CD4-positive, alpha-beta memory T cell (primary cell): ENCODE measurements at regions not wholly inside any gene's neighbourhood (a gene's known extent, or its start where the extent isn't known, plus 50 kb on each side); places are given as distances from the start of the nearest gene placed in this dataset.
A peak's percentile ranks its signal among the peaks of the same experiment; 100 is the strongest.

Experiments
- CTCF ChIA-PET: fragments of 350-600 bp; sonication (Branson Sonifier 250); formaldehyde crosslinking; loops from one replicate; lab custom pipeline; 2021; ENCODE audit warnings: inconsistent platforms; ENCODE audit not compliant: partially characterized antibody; lab: Charles Lee
- POLR2A ChIA-PET: fragments of 350-600 bp; sonication (Branson Sonifier 250); formaldehyde crosslinking; loops from one replicate; lab custom pipeline; 2021; ENCODE audit not compliant: partially characterized antibody; lab: Charles Lee
- DNase-seq, 5 donors: peaks; one replicate each; pipeline versions ENCODE4 v3.0.0 to v3.0.0-alpha.2; 2020 to 2022; ENCODE audit warnings: mixed read lengths in 1 of 5
- H3K27ac ChIP-seq: one replicate; pipeline ENCODE4 v1.7.0; 2013; ENCODE audit warnings: low read depth, low read length
- H3K27me3 ChIP-seq: 2 replicates; pipeline ENCODE4 v1.7.0; 2013; ENCODE audit warnings: mild to moderate bottlenecking, low read length, moderate library complexity; ENCODE audit not compliant: insufficient read depth
- H3K36me3 ChIP-seq: 2 replicates; pipeline ENCODE4 v1.7.0; 2013; ENCODE audit warnings: mild to moderate bottlenecking, low read length, moderate library complexity; ENCODE audit not compliant: insufficient read depth
- H3K4me1 ChIP-seq: 2 replicates; pipeline ENCODE4 v1.7.0; 2013; ENCODE audit warnings: mild to moderate bottlenecking, low read length, moderate library complexity; ENCODE audit not compliant: insufficient read depth
- H3K4me3 ChIP-seq, 2 donors: one replicate each; pipeline ENCODE4 v1.7.0; 2013; ENCODE audit warnings: low read length in 2 of 2, mild to moderate bottlenecking in 1 of 2
- H3K9me3 ChIP-seq, 2 donors: one replicate each; pipeline ENCODE4 v1.7.0; 2013; ENCODE audit warnings: low read length in 2 of 2, control low read depth in 1 of 2; ENCODE audit not compliant: control insufficient read depth in 1 of 2
- H3K27ac Mint-ChIP-seq, 7 donors: one replicate each; pipeline ENCODE4 v1.8.0; 2020 to 2021; ENCODE audit warnings: mixed read lengths in 7 of 7, mild to moderate bottlenecking in 6 of 7, inconsistent platforms in 3 of 7, moderate library complexity in 3 of 7
- H3K27me3 Mint-ChIP-seq, 2 donors: one replicate each; pipeline ENCODE4 v1.8.0; 2020 to 2021; ENCODE audit warnings: mixed read lengths in 2 of 2
- H3K36me3 Mint-ChIP-seq, 2 donors: one replicate each; pipeline ENCODE4 v1.8.0; 2020 to 2021; ENCODE audit warnings: mixed read lengths in 2 of 2, inconsistent platforms in 1 of 2, mild to moderate bottlenecking in 1 of 2
- H3K4me1 Mint-ChIP-seq, 4 donors: one replicate each; pipeline ENCODE4 v1.8.0; 2020 to 2021; ENCODE audit warnings: mixed read lengths in 4 of 4, mild to moderate bottlenecking in 1 of 4
- H3K4me3 Mint-ChIP-seq, 8 donors: one replicate each; pipeline ENCODE4 v1.8.0; 2020 to 2021; ENCODE audit warnings: mixed read lengths in 8 of 8, mild to moderate bottlenecking in 7 of 8, moderate library complexity in 6 of 8, inconsistent platforms in 3 of 8
- H3K9me3 Mint-ChIP-seq, 8 donors: one replicate each; pipeline ENCODE4 v1.8.0; 2020 to 2021; ENCODE audit warnings: mixed read lengths in 8 of 8, mild to moderate bottlenecking in 5 of 8, inconsistent platforms in 3 of 8, moderate library complexity in 1 of 8
- intact Hi-C: fragments of 100-400 bp; cut with micrococcal nuclease; formaldehyde crosslinking; loops from one replicate; pipeline ENCODE4 v1.15.1; 2023

GRCh38 chr1:90502194-90502593 is 214.9 kb downstream of the BARHL2 start:
- no peaks in the 10 kb centered on the region for H3K36me3 ChIP-seq
- Mint-ChIP-seq H3K4me3 (no peak overlapping the region), H3K27ac (no peak overlapping the region), H3K27me3 (peaks cover 0 to 2% of the 10 kb centered on the region in 2 donors), H3K4me1 (no peaks in the 10 kb centered on the region), H3K36me3 (no peaks in the 10 kb centered on the region), H3K9me3 (no peaks in the 10 kb centered on the region)
- DNase-seq, result no peak
- ChIA-PET CTCF (no interaction called here), POLR2A (no interaction called here)
- no peaks in the 10 kb centered on the region for H3K9me3 ChIP-seq
- H3K27me3 ChIP-seq, result no peaks in the 10 kb centered on the region
- intact Hi-C loops, result no loop called here
- H3K27ac ChIP-seq, result no peak overlapping the region
- H3K4me3 ChIP-seq, result no peak overlapping the region
- H3K4me1 ChIP-seq, result no peaks in the 10 kb centered on the region

- peaks cover 0 to 2% of the 10 kb centered on the region in 2 donors for H3K27me3 Mint-ChIP-seq
- no peak overlapping the region for H3K27ac Mint-ChIP-seq
- Histone ChIP-seq H3K27ac (no peak overlapping the region), H3K9me3 (no peaks in the 10 kb centered on the region), H3K36me3 (no peaks in the 10 kb centered on the region), H3K4me3 (no peak overlapping the region), H3K27me3 (no peaks in the 10 kb centered on the region), H3K4me1 (no peaks in the 10 kb centered on the region)
- H3K36me3 Mint-ChIP-seq, result no peaks in the 10 kb centered on the region
- no peaks in the 10 kb centered on the region for H3K4me1 Mint-ChIP-seq
- H3K9me3 Mint-ChIP-seq, result no peaks in the 10 kb centered on the region
- no peak overlapping the region for H3K4me3 Mint-ChIP-seq
- intact Hi-C loops, result no loop called here
- CTCF ChIA-PET, result interaction anchor here (1.2 kb wide), 1 partner anchor 9 kb away, joined by 3 read pairs; no protein-coding TSS in a partner anchor
- POLR2A ChIA-PET, result no interaction called here
- DNase-seq, result no peak
Measured at GRCh38 chr1:90501281-90501680, 215.8 kb downstream of the BARHL2 start.

GRCh38 chr1:90494748-90495282 is 222.3 kb downstream of the BARHL2 start:
- CTCF ChIA-PET, result no interaction called here
- no peak overlapping the region for H3K27ac Mint-ChIP-seq

GRCh38 chr1:90488451-90488850 is 228.7 kb downstream of the BARHL2 start:
- peaks cover 1 to 9% of the 10 kb centered on the region in 2 donors for H3K27me3 Mint-ChIP-seq
- peaks cover 0 to 2% (median 0%) of the 10 kb centered on the region in 8 donors for H3K9me3 Mint-ChIP-seq
- H3K36me3 Mint-ChIP-seq, result no peaks in the 10 kb centered on the region
- Histone ChIP-seq H3K27me3 (no peaks in the 10 kb centered on the region), H3K4me1 (no peaks in the 10 kb centered on the region), H3K9me3 (no peaks in the 10 kb centered on the region), H3K4me3 (no peak overlapping the region), H3K27ac (no peak overlapping the region), H3K36me3 (no peaks in the 10 kb centered on the region)
- no peak overlapping the region for H3K27ac Mint-ChIP-seq
- POLR2A ChIA-PET, result no interaction called here
- no peak for DNase-seq
- CTCF ChIA-PET, result no interaction called here
- H3K4me3 Mint-ChIP-seq, result no peak overlapping the region
- H3K4me1 Mint-ChIP-seq, result no peaks in the 10 kb centered on the region
- intact Hi-C loops, result no loop called here

More at GRCh38 chr1:90494748-90495282, 222.3 kb downstream of the BARHL2 start:
- H3K36me3 ChIP-seq, result no peaks in the 10 kb centered on the region
- H3K9me3 ChIP-seq, result no peaks in the 10 kb centered on the region
- no peak overlapping the region for H3K27ac ChIP-seq
- Mint-ChIP-seq H3K36me3 (no peaks in the 10 kb centered on the region), H3K27me3 (peaks cover 3 to 14% of the 10 kb centered on the region in 2 donors), H3K4me3 (no peak overlapping the region), H3K4me1 (no peaks in the 10 kb centered on the region), H3K9me3 (peaks cover 0 to 2% (median 0%) of the 10 kb centered on the region in 8 donors)
- intact Hi-C loops, result no loop called here
- H3K4me3 ChIP-seq, result no peak overlapping the region
- H3K27me3 ChIP-seq, result no peaks in the 10 kb centered on the region
- DNase-seq, result peak in 1 of 5 donors; percentile 29
- POLR2A ChIA-PET, result no interaction called here
- H3K4me1 ChIP-seq, result no peaks in the 10 kb centered on the region

GRCh38 chr1:90486996-90487395 is 230.1 kb downstream of the BARHL2 start:
- Mint-ChIP-seq H3K36me3 (no peaks in the 10 kb centered on the region), H3K4me1 (no peaks in the 10 kb centered on the region), H3K9me3 (no peaks in the 10 kb centered on the region), H3K27ac (no peak overlapping the region), H3K4me3 (no peak overlapping the region), H3K27me3 (peaks cover 1 to 6% of the 10 kb centered on the region in 2 donors)
- Histone ChIP-seq H3K9me3 (no peaks in the 10 kb centered on the region), H3K36me3 (no peaks in the 10 kb centered on the region), H3K27me3 (no peaks in the 10 kb centered on the region), H3K4me1 (no peaks in the 10 kb centered on the region), H3K27ac (no peak overlapping the region), H3K4me3 (no peak overlapping the region)
- POLR2A ChIA-PET, result no interaction called here
- intact Hi-C loops, result no loop called here
- CTCF ChIA-PET, result no interaction called here
- DNase-seq, result no peak

- no peaks in the 10 kb centered on the region for H3K36me3 Mint-ChIP-seq
- H3K27ac ChIP-seq, result no peak overlapping the region
- ChIA-PET CTCF (no interaction called here), POLR2A (no interaction called here)
- no peak overlapping the region for H3K27ac Mint-ChIP-seq
- H3K27me3 Mint-ChIP-seq, result peaks cover 0 to 5% of the 10 kb centered on the region in 2 donors
- peaks cover 0 to 2% (median 0%) of the 10 kb centered on the region in 8 donors for H3K9me3 Mint-ChIP-seq
- H3K4me3 Mint-ChIP-seq, result no peak overlapping the region
- no peaks in the 10 kb centered on the region for H3K4me1 ChIP-seq
- no peak for DNase-seq
- H3K36me3 ChIP-seq, result no peaks in the 10 kb centered on the region
- intact Hi-C loops, result no loop called here
- no peaks in the 10 kb centered on the region for H3K27me3 ChIP-seq
- H3K9me3 ChIP-seq, result no peaks in the 10 kb centered on the region
- H3K4me1 Mint-ChIP-seq, result no peaks in the 10 kb centered on the region
- no peak overlapping the region for H3K4me3 ChIP-seq
Measured at GRCh38 chr1:90486134-90486824, 230.8 kb downstream of the BARHL2 start.

- Histone ChIP-seq H3K27me3 (no peaks in the 10 kb centered on the region), H3K4me1 (no peaks in the 10 kb centered on the region), H3K9me3 (no peaks in the 10 kb centered on the region), H3K36me3 (no peaks in the 10 kb centered on the region), H3K27ac (no peak overlapping the region), H3K4me3 (no peak overlapping the region)
- Mint-ChIP-seq H3K4me3 (no peak overlapping the region), H3K27me3 (peaks cover 0 to 7% of the 10 kb centered on the region in 2 donors), H3K27ac (no peak overlapping the region), H3K9me3 (peaks cover 0 to 2% (median 0%) of the 10 kb centered on the region in 8 donors), H3K4me1 (no peaks in the 10 kb centered on the region), H3K36me3 (no peaks in the 10 kb centered on the region)
- ChIA-PET CTCF (no interaction called here), POLR2A (no interaction called here)
- no peak for DNase-seq
- intact Hi-C loops, result no loop called here
Measured at GRCh38 chr1:90480271-90480835, 236.7 kb downstream of the BARHL2 start.
